ENCODE measurements at regions not wholly inside any gene's neighbourhood (a gene's known extent, or its start where the extent isn't known, plus 50 kb on each side); places are given as distances from the start of the nearest gene placed in this dataset.

DNA sequence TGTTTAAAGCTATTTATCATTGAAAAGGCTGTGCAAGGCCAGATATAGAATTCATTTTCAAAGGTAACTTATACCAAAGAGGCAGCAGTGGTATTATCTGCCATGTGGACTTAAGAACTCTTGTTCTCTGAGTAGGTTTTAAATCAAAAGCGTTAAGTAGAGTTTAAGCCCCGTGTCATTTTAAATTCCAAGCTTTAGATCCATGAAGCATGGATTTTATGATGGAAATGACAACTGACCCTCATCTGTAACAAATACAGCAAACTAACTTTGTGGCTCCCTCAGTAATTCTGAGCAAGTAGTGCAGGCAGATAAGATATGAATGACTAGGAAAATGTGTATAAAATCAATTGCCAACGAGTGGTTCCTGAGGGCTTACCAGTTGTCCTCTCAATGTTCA, 247.0 kb downstream of the WDR11 start (continued):
- no peak for TF ChIP-seq ETV6 (conservative IDR thresholded peaks at IDR 0.05 in 1 of 2, IDR thresholded peaks at IDR 0.05 in 1 of 2; ENCODE audit: borderline replicate concordance in 1 of 2, low read depth in 1 of 2)
- TF ChIP-seq, protein P1, sequence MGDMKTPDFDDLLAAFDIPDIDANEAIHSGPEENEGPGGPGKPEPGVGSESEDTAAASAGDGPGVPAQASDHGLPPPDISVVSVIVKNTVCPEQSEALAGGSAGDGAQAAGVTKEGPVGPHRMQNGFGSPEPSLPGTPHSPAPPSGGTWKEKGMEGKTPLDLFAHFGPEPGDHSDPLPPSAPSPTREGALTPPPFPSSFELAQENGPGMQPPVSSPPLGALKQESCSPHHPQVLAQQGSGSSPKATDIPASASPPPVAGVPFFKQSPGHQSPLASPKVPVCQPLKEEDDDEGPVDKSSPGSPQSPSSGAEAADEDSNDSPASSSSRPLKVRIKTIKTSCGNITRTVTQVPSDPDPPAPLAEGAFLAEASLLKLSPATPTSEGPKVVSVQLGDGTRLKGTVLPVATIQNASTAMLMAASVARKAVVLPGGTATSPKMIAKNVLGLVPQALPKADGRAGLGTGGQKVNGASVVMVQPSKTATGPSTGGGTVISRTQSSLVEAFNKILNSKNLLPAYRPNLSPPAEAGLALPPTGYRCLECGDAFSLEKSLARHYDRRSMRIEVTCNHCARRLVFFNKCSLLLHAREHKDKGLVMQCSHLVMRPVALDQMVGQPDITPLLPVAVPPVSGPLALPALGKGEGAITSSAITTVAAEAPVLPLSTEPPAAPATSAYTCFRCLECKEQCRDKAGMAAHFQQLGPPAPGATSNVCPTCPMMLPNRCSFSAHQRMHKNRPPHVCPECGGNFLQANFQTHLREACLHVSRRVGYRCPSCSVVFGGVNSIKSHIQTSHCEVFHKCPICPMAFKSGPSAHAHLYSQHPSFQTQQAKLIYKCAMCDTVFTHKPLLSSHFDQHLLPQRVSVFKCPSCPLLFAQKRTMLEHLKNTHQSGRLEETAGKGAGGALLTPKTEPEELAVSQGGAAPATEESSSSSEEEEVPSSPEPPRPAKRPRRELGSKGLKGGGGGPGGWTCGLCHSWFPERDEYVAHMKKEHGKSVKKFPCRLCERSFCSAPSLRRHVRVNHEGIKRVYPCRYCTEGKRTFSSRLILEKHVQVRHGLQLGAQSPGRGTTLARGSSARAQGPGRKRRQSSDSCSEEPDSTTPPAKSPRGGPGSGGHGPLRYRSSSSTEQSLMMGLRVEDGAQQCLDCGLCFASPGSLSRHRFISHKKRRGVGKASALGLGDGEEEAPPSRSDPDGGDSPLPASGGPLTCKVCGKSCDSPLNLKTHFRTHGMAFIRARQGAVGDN (IDR thresholded peaks at IDR 0.05), result no peak
- TF ChIP-seq SP1 (IDR thresholded peaks at IDR 0.05; ENCODE audit: low read depth, low read length), result no peak
- TF ChIP-seq RAD21 (IDR thresholded peaks at IDR 0.05; ENCODE audit: insufficient read depth, low read depth, low read length), result no peak
- no peak for TF ChIP-seq IKZF2 (IDR thresholded peaks at IDR 0.05)
- no peak for TF ChIP-seq TCF3 (IDR thresholded peaks at IDR 0.05; ENCODE audit: borderline replicate concordance, insufficient read depth, low read depth, low read length)
- no peak for TF ChIP-seq GATAD2B (conservative IDR thresholded peaks at IDR 0.05; ENCODE audit: low read depth)
- no peak for TF ChIP-seq EP300 (IDR thresholded peaks at IDR 0.05; ENCODE audit: borderline replicate concordance in 1 of 2, control insufficient read depth in 1 of 2, low read depth in 2 of 2, low read length in 2 of 2)

DNA sequence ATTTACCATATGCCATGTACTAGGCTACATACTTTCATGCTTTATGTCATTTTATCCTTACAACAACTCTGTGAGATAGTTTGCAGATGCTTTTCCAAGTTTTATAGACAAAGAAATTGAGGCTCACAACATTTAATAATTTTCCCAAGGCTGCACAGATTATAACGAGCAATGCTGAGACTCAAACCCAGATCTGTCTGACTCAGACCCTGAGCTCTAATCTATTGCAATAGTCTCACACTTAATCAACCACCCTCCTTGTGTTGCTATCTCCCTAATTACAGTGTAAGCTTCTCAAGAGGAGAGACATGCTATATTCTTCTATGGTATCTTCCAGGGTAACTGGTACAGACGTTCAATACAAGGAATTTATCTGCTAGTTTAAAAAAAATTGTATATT, 247.6 kb downstream of the WDR11 start:
- Histone ChIP-seq H3K4me2 (ENCODE audit: control insufficient read depth, insufficient read depth) (no peak overlapping the region), H3K79me2 (ENCODE audit: control insufficient read depth, insufficient read depth, low read length) (no peaks in the 10 kb centered on the region), H3K27me3 (replicated peaks in 1 of 2; ENCODE audit: control insufficient read depth in 2 of 2, insufficient read depth in 2 of 2, low read length in 1 of 2) (no peaks in the 10 kb centered on the region; a peak in 2 of 4 replicates), H4K20me1 (ENCODE audit: control insufficient read depth, insufficient read depth) (no peaks in the 10 kb centered on the region), H3K4me3 (no peak overlapping the region), H3K9ac (ENCODE audit: control insufficient read depth, insufficient read depth, low read length) (no peak overlapping the region), H3K36me3 (ENCODE audit: control insufficient read depth in 2 of 2, insufficient read depth in 2 of 2, low read length in 1 of 2) (no peaks in the 10 kb centered on the region), H3K4me1 (ENCODE audit: control insufficient read depth, insufficient read depth, low read length) (no peaks in the 10 kb centered on the region), H3K9me3 (replicated peaks; ENCODE audit: control insufficient read depth, insufficient read depth, low read length) (no peaks in the 10 kb centered on the region), H2AFZ (ENCODE audit: control insufficient read depth, low read depth, low read length) (no peak overlapping the region), H3K27ac (ENCODE audit: control insufficient read depth, insufficient read depth) (no peak overlapping the region)
- no peak for FAIRE-seq
- POLR2A ChIA-PET, result no interaction called here
- WGBS (ENCODE audit: insufficient coverage, insufficient replicate concordance, low lambda C conversion rate, missing lambda C conversion rate), result 0% methylated on average over 2 of the region's 2 CpGs
- in situ Hi-C loops (cut with MboI) (no loop called here), intact Hi-C loops (cut with micrococcal nuclease; ENCODE audit: unreplicated experiment) (no loop called here)
- no peak for ATAC-seq
- SMC1A ChIA-PET (ENCODE audit: uncharacterized antibody, unreplicated experiment), result no interaction called here
- no TSS peak for BruUV-seq (replicated peaks)
- RAD21 ChIA-PET (ENCODE audit: unreplicated experiment), result no interaction called here
- no peak for DNase-seq (ENCODE audit: low read depth, low spot score)
- CTCF ChIA-PET, result no interaction called here
- no peak for TF ChIP-seq SPI1 (IDR thresholded peaks at IDR 0.05; ENCODE audit: borderline replicate concordance, insufficient read depth, low read depth, low read length)
- TF ChIP-seq, protein P2, sequence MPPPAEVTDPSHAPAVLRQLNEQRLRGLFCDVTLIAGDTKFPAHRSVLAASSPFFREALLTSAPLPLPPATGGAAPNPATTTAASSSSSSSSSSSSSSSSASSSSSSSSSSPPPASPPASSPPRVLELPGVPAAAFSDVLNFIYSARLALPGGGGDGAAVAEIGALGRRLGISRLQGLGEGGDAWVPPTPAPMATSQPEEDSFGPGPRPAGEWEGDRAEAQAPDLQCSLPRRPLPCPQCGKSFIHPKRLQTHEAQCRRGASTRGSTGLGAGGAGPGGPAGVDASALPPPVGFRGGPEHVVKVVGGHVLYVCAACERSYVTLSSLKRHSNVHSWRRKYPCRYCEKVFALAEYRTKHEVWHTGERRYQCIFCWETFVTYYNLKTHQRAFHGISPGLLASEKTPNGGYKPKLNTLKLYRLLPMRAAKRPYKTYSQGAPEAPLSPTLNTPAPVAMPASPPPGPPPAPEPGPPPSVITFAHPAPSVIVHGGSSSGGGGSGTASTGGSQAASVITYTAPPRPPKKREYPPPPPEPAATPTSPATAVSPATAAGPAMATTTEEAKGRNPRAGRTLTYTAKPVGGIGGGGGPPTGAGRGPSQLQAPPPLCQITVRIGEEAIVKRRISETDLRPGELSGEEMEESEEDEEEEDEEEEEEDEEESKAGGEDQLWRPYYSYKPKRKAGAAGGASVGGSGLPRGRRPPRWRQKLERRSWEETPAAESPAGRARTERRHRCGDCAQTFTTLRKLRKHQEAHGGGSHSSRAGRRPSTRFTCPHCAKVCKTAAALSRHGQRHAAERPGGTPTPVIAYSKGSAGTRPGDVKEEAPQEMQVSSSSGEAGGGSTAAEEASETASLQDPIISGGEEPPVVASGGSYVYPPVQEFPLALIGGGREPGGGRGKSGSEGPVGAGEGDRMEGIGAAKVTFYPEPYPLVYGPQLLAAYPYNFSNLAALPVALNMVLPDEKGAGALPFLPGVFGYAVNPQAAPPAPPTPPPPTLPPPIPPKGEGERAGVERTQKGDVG (CRISPR knock-in tag; IDR thresholded peaks at IDR 0.05), result no peak
- TF ChIP-seq IRF4 (IDR thresholded peaks at IDR 0.05; ENCODE audit: low read depth, low read length), result no peak
- TF ChIP-seq HCFC1 (IDR thresholded peaks at IDR 0.05; ENCODE audit: low read length), result no peak
- TF ChIP-seq, protein P3, sequence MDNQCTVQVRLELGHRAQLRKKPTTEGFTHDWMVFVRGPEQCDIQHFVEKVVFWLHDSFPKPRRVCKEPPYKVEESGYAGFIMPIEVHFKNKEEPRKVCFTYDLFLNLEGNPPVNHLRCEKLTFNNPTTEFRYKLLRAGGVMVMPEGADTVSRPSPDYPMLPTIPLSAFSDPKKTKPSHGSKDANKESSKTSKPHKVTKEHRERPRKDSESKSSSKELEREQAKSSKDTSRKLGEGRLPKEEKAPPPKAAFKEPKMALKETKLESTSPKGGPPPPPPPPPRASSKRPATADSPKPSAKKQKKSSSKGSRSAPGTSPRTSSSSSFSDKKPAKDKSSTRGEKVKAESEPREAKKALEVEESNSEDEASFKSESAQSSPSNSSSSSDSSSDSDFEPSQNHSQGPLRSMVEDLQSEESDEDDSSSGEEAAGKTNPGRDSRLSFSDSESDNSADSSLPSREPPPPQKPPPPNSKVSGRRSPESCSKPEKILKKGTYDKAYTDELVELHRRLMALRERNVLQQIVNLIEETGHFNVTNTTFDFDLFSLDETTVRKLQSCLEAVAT (IDR thresholded peaks at IDR 0.05), result no peak
- TF ChIP-seq EZH2 (IDR thresholded peaks at IDR 0.05; ENCODE audit: borderline replicate concordance, control insufficient read depth, low read depth, low read length), result no peak
- TF ChIP-seq RUNX3 (IDR thresholded peaks at IDR 0.05; ENCODE audit: low read length), result no peak
- no peak for TF ChIP-seq ZBED1 (IDR thresholded peaks at IDR 0.05; ENCODE audit: borderline replicate concordance)

All from GM12878 (cell line).